ENCODE measurements at regions not wholly inside any gene's neighbourhood (a gene's known extent, or its start where the extent isn't known, plus 50 kb on each side); places are given as distances from the start of the nearest gene placed in this dataset.

DNA sequence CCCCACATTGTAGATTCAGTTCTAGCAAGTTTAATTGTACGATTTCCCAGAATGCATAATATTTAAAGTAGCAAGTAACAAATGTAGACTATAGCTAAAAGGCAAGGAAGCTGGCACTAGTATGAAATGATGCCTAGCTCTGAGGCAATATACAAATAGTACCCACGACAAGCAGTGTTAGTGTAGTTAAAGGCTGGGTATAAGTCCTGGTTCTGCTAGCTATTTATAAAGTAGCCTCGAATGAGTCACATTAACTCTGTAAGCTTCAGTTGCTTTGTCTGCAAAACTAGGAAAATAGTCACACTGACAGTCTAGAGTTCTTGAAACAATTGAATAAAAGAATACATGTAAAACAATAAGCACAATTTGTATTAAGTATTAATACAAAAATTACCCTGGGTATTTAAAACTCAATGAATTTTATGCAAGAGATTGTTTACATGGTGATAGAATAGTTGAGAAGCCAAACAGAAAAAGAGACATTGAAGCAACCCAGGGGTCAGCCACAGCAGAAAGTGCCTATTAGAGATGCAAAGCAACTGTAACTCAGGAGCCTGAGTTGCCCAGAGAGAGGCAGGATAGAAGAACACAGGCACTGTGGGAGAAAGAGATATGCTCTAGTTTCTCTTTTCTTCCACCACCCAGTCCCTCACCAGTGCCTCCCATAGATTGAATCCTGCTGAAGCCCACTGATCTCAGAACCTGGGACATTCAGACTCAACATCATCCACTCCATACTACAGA is 949.0 kb downstream of the C4orf33 start:
- H3K9me3 ChIP-seq (ENCODE audit: insufficient read depth, low read length, severe bottlenecking), result no peaks in the 10 kb centered on the region
- H3K4me2 ChIP-seq (ENCODE audit: insufficient read depth, low read length), result no peak overlapping the region
- no peaks in the 10 kb centered on the region for H3K79me2 ChIP-seq (ENCODE audit: insufficient read depth, low read length)
- H3K9ac ChIP-seq (ENCODE audit: low read depth, low read length), result no peak overlapping the region
- H3K36me3 ChIP-seq (ENCODE audit: insufficient read depth, low read length), result no peaks in the 10 kb centered on the region
- no peak overlapping the region for H3K27ac ChIP-seq (ENCODE audit: low read length)
- DNase-seq (no peak), ATAC-seq (ENCODE audit: insufficient read depth, low read depth) (0 out of 3 replicates have a peak, but pooled peaks have one; percentile 40)
- H3K27me3 ChIP-seq (ENCODE audit: insufficient read depth, low read length, poor library complexity), result no peaks in the 10 kb centered on the region
- TF ChIP-seq, protein P1, sequence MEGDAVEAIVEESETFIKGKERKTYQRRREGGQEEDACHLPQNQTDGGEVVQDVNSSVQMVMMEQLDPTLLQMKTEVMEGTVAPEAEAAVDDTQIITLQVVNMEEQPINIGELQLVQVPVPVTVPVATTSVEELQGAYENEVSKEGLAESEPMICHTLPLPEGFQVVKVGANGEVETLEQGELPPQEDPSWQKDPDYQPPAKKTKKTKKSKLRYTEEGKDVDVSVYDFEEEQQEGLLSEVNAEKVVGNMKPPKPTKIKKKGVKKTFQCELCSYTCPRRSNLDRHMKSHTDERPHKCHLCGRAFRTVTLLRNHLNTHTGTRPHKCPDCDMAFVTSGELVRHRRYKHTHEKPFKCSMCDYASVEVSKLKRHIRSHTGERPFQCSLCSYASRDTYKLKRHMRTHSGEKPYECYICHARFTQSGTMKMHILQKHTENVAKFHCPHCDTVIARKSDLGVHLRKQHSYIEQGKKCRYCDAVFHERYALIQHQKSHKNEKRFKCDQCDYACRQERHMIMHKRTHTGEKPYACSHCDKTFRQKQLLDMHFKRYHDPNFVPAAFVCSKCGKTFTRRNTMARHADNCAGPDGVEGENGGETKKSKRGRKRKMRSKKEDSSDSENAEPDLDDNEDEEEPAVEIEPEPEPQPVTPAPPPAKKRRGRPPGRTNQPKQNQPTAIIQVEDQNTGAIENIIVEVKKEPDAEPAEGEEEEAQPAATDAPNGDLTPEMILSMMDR (IDR thresholded peaks at IDR 0.05; ENCODE audit: borderline replicate concordance, extremely low read depth, low read length, poor library complexity, severe bottlenecking), result no peak
- TF ChIP-seq EZH2 (IDR thresholded peaks at IDR 0.05; ENCODE audit: borderline replicate concordance, low read depth, low read length, severe bottlenecking), result no peak
- H4K20me1 ChIP-seq (ENCODE audit: insufficient read depth, low read length), result no peaks in the 10 kb centered on the region
- H3K4me3 ChIP-seq (ENCODE audit: low read depth in 1 of 2, low read length in 2 of 2), result no peak overlapping the region
- H2AFZ ChIP-seq (ENCODE audit: low read depth, low read length), result peak overlapping the region; percentile 51; the same call in 1 of the 2 replicates
- H3K4me1 ChIP-seq (ENCODE audit: insufficient read depth, low read length), result peaks cover 13% of the 10 kb centered on the region

DNA sequence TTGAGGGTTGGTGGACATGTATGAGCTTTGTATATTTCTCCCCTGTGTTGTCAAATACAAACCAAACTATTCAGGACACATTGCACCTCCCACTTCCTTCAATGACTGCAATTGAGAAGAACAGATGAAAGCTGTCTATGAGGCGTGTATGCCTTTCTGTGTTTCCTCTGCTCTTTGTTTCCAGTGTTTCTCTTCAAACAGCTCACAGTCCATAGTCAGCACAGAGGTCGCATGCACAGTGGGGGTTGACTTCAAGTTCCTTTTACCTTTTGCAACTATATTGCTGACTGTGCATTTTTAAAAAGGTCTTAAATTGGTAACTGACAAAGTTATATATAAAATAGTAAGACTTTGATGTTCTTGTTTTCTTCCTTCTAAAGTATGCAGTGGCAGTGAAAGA is 957.8 kb downstream of the C4orf33 start:
- TF ChIP-seq, protein P1 (IDR thresholded peaks at IDR 0.05; ENCODE audit: borderline replicate concordance, extremely low read depth, low read length, poor library complexity, severe bottlenecking), result no peak
- TF ChIP-seq EZH2 (IDR thresholded peaks at IDR 0.05; ENCODE audit: borderline replicate concordance, low read depth, low read length, severe bottlenecking), result no peak
- DNase-seq (peak; percentile 29), ATAC-seq (ENCODE audit: insufficient read depth, low read depth) (peak; percentile 92)
- peak overlapping the region; percentile 0; the same call in 1 of the 2 replicates for H3K4me2 ChIP-seq (ENCODE audit: insufficient read depth, low read length)
- no peaks in the 10 kb centered on the region for H4K20me1 ChIP-seq (ENCODE audit: insufficient read depth, low read length)
- H3K4me3 ChIP-seq (ENCODE audit: low read depth in 1 of 2, low read length in 2 of 2), result no peak overlapping the region
- no peaks in the 10 kb centered on the region for H3K79me2 ChIP-seq (ENCODE audit: insufficient read depth, low read length)
- H3K27me3 ChIP-seq (ENCODE audit: insufficient read depth, low read length, poor library complexity), result no peaks in the 10 kb centered on the region
- peaks cover 16% of the 10 kb centered on the region for H3K4me1 ChIP-seq (ENCODE audit: insufficient read depth, low read length)
- peak overlapping the region; percentile 48 for H3K27ac ChIP-seq (ENCODE audit: low read length)
- H3K9me3 ChIP-seq (ENCODE audit: insufficient read depth, low read length, severe bottlenecking), result peaks cover 9% of the 10 kb centered on the region
- H3K36me3 ChIP-seq (ENCODE audit: insufficient read depth, low read length), result no peaks in the 10 kb centered on the region
- H2AFZ ChIP-seq (ENCODE audit: low read depth, low read length), result peak overlapping the region; percentile 42
- 0 out of 2 replicates have a peak overlapping the region, but pooled peaks have one; percentile 14 for H3K9ac ChIP-seq (ENCODE audit: low read depth, low read length)

DNA sequence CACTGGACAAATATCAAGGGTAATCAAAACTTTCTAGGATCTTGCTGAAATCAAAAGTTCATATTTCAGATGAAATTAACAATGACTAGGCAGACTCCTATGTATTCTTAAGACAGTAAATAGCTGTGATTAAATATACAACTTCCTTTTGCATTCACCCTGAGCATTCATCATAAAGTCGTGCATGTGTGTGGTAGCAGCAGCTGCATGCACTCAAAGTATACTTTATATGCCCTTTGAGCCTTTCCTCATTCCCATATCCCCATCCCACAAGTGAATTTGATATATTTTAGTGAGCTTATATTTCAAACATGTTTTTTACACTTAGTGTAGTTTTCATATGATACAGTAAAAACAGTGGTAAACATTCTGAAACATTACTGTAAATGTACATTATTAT is 959.0 kb downstream of the C4orf33 start:
- no peak for DNase-seq
- H2AFZ ChIP-seq (ENCODE audit: low read depth, low read length), result no peak overlapping the region
- peaks cover 9% of the 10 kb centered on the region for H3K9me3 ChIP-seq (ENCODE audit: insufficient read depth, low read length, severe bottlenecking)
- H3K9ac ChIP-seq (ENCODE audit: low read depth, low read length), result no peak overlapping the region
- no peak overlapping the region for H3K27ac ChIP-seq (ENCODE audit: low read length)
- H3K4me2 ChIP-seq (ENCODE audit: insufficient read depth, low read length), result no peak overlapping the region
- H3K4me1 ChIP-seq (ENCODE audit: insufficient read depth, low read length), result peaks cover 16% of the 10 kb centered on the region
- no peaks in the 10 kb centered on the region for H3K27me3 ChIP-seq (ENCODE audit: insufficient read depth, low read length, poor library complexity)
- H3K79me2 ChIP-seq (ENCODE audit: insufficient read depth, low read length), result no peaks in the 10 kb centered on the region
- no peaks in the 10 kb centered on the region for H3K36me3 ChIP-seq (ENCODE audit: insufficient read depth, low read length)
- H4K20me1 ChIP-seq (ENCODE audit: insufficient read depth, low read length), result no peaks in the 10 kb centered on the region
- ATAC-seq (ENCODE audit: insufficient read depth, low read depth), result no peak
- no peak overlapping the region for H3K4me3 ChIP-seq (ENCODE audit: low read depth in 1 of 2, low read length in 2 of 2)
- no peak for TF ChIP-seq EZH2 (IDR thresholded peaks at IDR 0.05; ENCODE audit: borderline replicate concordance, low read depth, low read length, severe bottlenecking)
- TF ChIP-seq, protein P1 (IDR thresholded peaks at IDR 0.05; ENCODE audit: borderline replicate concordance, extremely low read depth, low read length, poor library complexity, severe bottlenecking), result no peak

Data from DND-41 (cell line).